ENCODE measurements at regions not wholly inside any gene's neighbourhood (a gene's known extent, or its start where the extent isn't known, plus 50 kb on each side); places are given as distances from the start of the nearest gene placed in this dataset.

- no peak overlapping the region for H3K9ac ChIP-seq (ENCODE audit: low read length)
- no peaks in the 10 kb centered on the region for H3K36me3 ChIP-seq (ENCODE audit: control insufficient read depth, insufficient read depth, low read length)
- H3K4me3 ChIP-seq (ENCODE audit: low read length): no peak overlapping the region
- H3K27me3 ChIP-seq (ENCODE audit: control insufficient read depth, insufficient read depth, low read length): no peaks in the 10 kb centered on the region
- H3K9me3 ChIP-seq (ENCODE audit: control insufficient read depth, low read length): no peaks in the 10 kb centered on the region
- H3K4me1 ChIP-seq (ENCODE audit: control insufficient read depth, insufficient read depth, low read length): no peaks in the 10 kb centered on the region
Observed at GRCh38 chr5:54667136-54667535, 149.6 kb downstream of the SNX18 start.

- Histone ChIP-seq H3K4me1 (ENCODE audit: control insufficient read depth, insufficient read depth, low read length) (no peaks in the 10 kb centered on the region), H3K4me3 (ENCODE audit: low read length) (no peak overlapping the region), H3K36me3 (ENCODE audit: control insufficient read depth, insufficient read depth, low read length) (no peaks in the 10 kb centered on the region), H3K9me3 (ENCODE audit: control insufficient read depth, low read length) (no peaks in the 10 kb centered on the region), H3K27me3 (ENCODE audit: control insufficient read depth, insufficient read depth, low read length) (no peaks in the 10 kb centered on the region), H3K9ac (ENCODE audit: low read length) (no peak overlapping the region)
Observed at GRCh38 chr5:54663866-54664265, 146.3 kb downstream of the SNX18 start.

- H3K4me1 ChIP-seq (ENCODE audit: control insufficient read depth, insufficient read depth, low read length): peaks cover 4% of the 10 kb centered on the region
- no peaks in the 10 kb centered on the region for H3K9me3 ChIP-seq (ENCODE audit: control insufficient read depth, low read length)
- H3K9ac ChIP-seq (ENCODE audit: low read length): no peak overlapping the region
- H3K4me3 ChIP-seq (ENCODE audit: low read length): no peak overlapping the region
- H3K36me3 ChIP-seq (ENCODE audit: control insufficient read depth, insufficient read depth, low read length): no peaks in the 10 kb centered on the region
- H3K27me3 ChIP-seq (ENCODE audit: control insufficient read depth, insufficient read depth, low read length): no peaks in the 10 kb centered on the region
Observed at GRCh38 chr5:54661111-54661510, 143.6 kb downstream of the SNX18 start.

GRCh38 chr5:54659700-54660131 lies 142.2 kb downstream of the SNX18 start:
- Histone ChIP-seq H3K27me3 (ENCODE audit: control insufficient read depth, insufficient read depth, low read length) (no peaks in the 10 kb centered on the region), H3K36me3 (ENCODE audit: control insufficient read depth, insufficient read depth, low read length) (no peaks in the 10 kb centered on the region), H3K9me3 (ENCODE audit: control insufficient read depth, low read length) (no peaks in the 10 kb centered on the region), H3K4me3 (ENCODE audit: low read length) (no peak overlapping the region), H3K9ac (ENCODE audit: low read length) (no peak overlapping the region), H3K4me1 (ENCODE audit: control insufficient read depth, insufficient read depth, low read length) (peaks cover 6% of the 10 kb centered on the region)

GRCh38 chr5:54658010-54658409 lies 140.5 kb downstream of the SNX18 start:
- Histone ChIP-seq H3K9ac (ENCODE audit: low read length) (no peak overlapping the region), H3K9me3 (ENCODE audit: control insufficient read depth, low read length) (no peaks in the 10 kb centered on the region), H3K4me3 (ENCODE audit: low read length) (no peak overlapping the region), H3K27me3 (ENCODE audit: control insufficient read depth, insufficient read depth, low read length) (no peaks in the 10 kb centered on the region), H3K4me1 (ENCODE audit: control insufficient read depth, insufficient read depth, low read length) (peaks cover 6% of the 10 kb centered on the region), H3K36me3 (ENCODE audit: control insufficient read depth, insufficient read depth, low read length) (no peaks in the 10 kb centered on the region)

- H3K36me3 ChIP-seq (ENCODE audit: control insufficient read depth, insufficient read depth, low read length): no peaks in the 10 kb centered on the region
- no peaks in the 10 kb centered on the region for H3K9me3 ChIP-seq (ENCODE audit: control insufficient read depth, low read length)
- H3K4me1 ChIP-seq (ENCODE audit: control insufficient read depth, insufficient read depth, low read length): peaks cover 6% of the 10 kb centered on the region
Observed at GRCh38 chr5:54656261-54656728, 138.7 kb downstream of the SNX18 start.

GRCh38 chr5:54655761-54656160 lies 138.2 kb downstream of the SNX18 start:
- H3K36me3 ChIP-seq (ENCODE audit: control insufficient read depth, insufficient read depth, low read length): no peaks in the 10 kb centered on the region
- H3K27me3 ChIP-seq (ENCODE audit: control insufficient read depth, insufficient read depth, low read length): no peaks in the 10 kb centered on the region
- H3K9ac ChIP-seq (ENCODE audit: low read length): no peak overlapping the region
- H3K4me3 ChIP-seq (ENCODE audit: low read length): no peak overlapping the region
- H3K4me1 ChIP-seq (ENCODE audit: control insufficient read depth, insufficient read depth, low read length): peaks cover 6% of the 10 kb centered on the region
- no peaks in the 10 kb centered on the region for H3K9me3 ChIP-seq (ENCODE audit: control insufficient read depth, low read length)

More at GRCh38 chr5:54656261-54656728, 138.7 kb downstream of the SNX18 start:
- no peak overlapping the region for H3K9ac ChIP-seq (ENCODE audit: low read length)
- no peak overlapping the region for H3K4me3 ChIP-seq (ENCODE audit: low read length)
- H3K27me3 ChIP-seq (ENCODE audit: control insufficient read depth, insufficient read depth, low read length): no peaks in the 10 kb centered on the region

- H3K4me1 ChIP-seq (ENCODE audit: control insufficient read depth, insufficient read depth, low read length): peaks cover 6% of the 10 kb centered on the region
- H3K4me3 ChIP-seq (ENCODE audit: low read length): no peak overlapping the region
- H3K27me3 ChIP-seq (ENCODE audit: control insufficient read depth, insufficient read depth, low read length): no peaks in the 10 kb centered on the region
- no peaks in the 10 kb centered on the region for H3K9me3 ChIP-seq (ENCODE audit: control insufficient read depth, low read length)
- no peak overlapping the region for H3K9ac ChIP-seq (ENCODE audit: low read length)
- no peaks in the 10 kb centered on the region for H3K36me3 ChIP-seq (ENCODE audit: control insufficient read depth, insufficient read depth, low read length)
Observed at GRCh38 chr5:54655266-54655665, 137.7 kb downstream of the SNX18 start.

- H3K4me1 ChIP-seq (ENCODE audit: control insufficient read depth, insufficient read depth, low read length): peaks cover 6% of the 10 kb centered on the region
- H3K9me3 ChIP-seq (ENCODE audit: control insufficient read depth, low read length): no peaks in the 10 kb centered on the region
- H3K4me3 ChIP-seq (ENCODE audit: low read length): no peak overlapping the region
- no peaks in the 10 kb centered on the region for H3K27me3 ChIP-seq (ENCODE audit: control insufficient read depth, insufficient read depth, low read length)
- no peaks in the 10 kb centered on the region for H3K36me3 ChIP-seq (ENCODE audit: control insufficient read depth, insufficient read depth, low read length)
- no peak overlapping the region for H3K9ac ChIP-seq (ENCODE audit: low read length)
Observed at GRCh38 chr5:54653956-54654614, 136.5 kb downstream of the SNX18 start.

GRCh38 chr5:54651482-54652076 lies 134.0 kb downstream of the SNX18 start:
- Histone ChIP-seq H3K27me3 (ENCODE audit: control insufficient read depth, insufficient read depth, low read length) (no peaks in the 10 kb centered on the region), H3K9ac (ENCODE audit: low read length) (no peak overlapping the region), H3K9me3 (ENCODE audit: control insufficient read depth, low read length) (no peaks in the 10 kb centered on the region), H3K36me3 (ENCODE audit: control insufficient read depth, insufficient read depth, low read length) (no peaks in the 10 kb centered on the region), H3K4me1 (ENCODE audit: control insufficient read depth, insufficient read depth, low read length) (peaks cover 18% of the 10 kb centered on the region), H3K4me3 (ENCODE audit: low read length) (no peak overlapping the region)

GRCh38 chr5:54649041-54649504 lies 131.5 kb downstream of the SNX18 start:
- Histone ChIP-seq H3K9ac (ENCODE audit: low read length) (no peak overlapping the region), H3K9me3 (ENCODE audit: control insufficient read depth, low read length) (no peaks in the 10 kb centered on the region), H3K4me1 (ENCODE audit: control insufficient read depth, insufficient read depth, low read length) (peaks cover 26% of the 10 kb centered on the region), H3K27me3 (ENCODE audit: control insufficient read depth, insufficient read depth, low read length) (no peaks in the 10 kb centered on the region), H3K4me3 (ENCODE audit: low read length) (no peak overlapping the region), H3K36me3 (ENCODE audit: control insufficient read depth, insufficient read depth, low read length) (no peaks in the 10 kb centered on the region)

GRCh38 chr5:54646356-54647101 lies 129.0 kb downstream of the SNX18 start:
- no peak overlapping the region for H3K4me3 ChIP-seq (ENCODE audit: low read length)
- no peaks in the 10 kb centered on the region for H3K36me3 ChIP-seq (ENCODE audit: control insufficient read depth, insufficient read depth, low read length)
- H3K27me3 ChIP-seq (ENCODE audit: control insufficient read depth, insufficient read depth, low read length): no peaks in the 10 kb centered on the region
- peaks cover 26% of the 10 kb centered on the region for H3K4me1 ChIP-seq (ENCODE audit: control insufficient read depth, insufficient read depth, low read length)
- no peak overlapping the region for H3K9ac ChIP-seq (ENCODE audit: low read length)
- H3K9me3 ChIP-seq (ENCODE audit: control insufficient read depth, low read length): no peaks in the 10 kb centered on the region
